HG02623 (cell line): ENCODE measurements at regions not wholly inside any gene's neighbourhood (a gene's known extent, or its start where the extent isn't known, plus 50 kb on each side); places are given as distances from the start of the nearest gene placed in this dataset.
"Not testable (repeated sequence)": the region's sequence is repeated elsewhere in the genome, so short reads cannot be mapped to it uniquely, and the experiment has no call there.

Experiments used
- ATAC-seq: cut with Tn5 transposase; IDR thresholded peaks from one replicate; pipeline ENCODE4 v1.9.1; 2021; ENCODE audit warnings: moderate library complexity; ENCODE audit not compliant: unreplicated experiment

GRCh38 chr4:188992706-188993105 lies 853.5 kb downstream of the TRIML1 start:
- ATAC-seq: no peak

GRCh38 chr4:188993871-188994270 lies 854.6 kb downstream of the TRIML1 start:
- no peak for ATAC-seq

GRCh38 chr4:189001283-189001970 lies 862.2 kb downstream of the TRIML1 start:
- ATAC-seq: no peak

DNA sequence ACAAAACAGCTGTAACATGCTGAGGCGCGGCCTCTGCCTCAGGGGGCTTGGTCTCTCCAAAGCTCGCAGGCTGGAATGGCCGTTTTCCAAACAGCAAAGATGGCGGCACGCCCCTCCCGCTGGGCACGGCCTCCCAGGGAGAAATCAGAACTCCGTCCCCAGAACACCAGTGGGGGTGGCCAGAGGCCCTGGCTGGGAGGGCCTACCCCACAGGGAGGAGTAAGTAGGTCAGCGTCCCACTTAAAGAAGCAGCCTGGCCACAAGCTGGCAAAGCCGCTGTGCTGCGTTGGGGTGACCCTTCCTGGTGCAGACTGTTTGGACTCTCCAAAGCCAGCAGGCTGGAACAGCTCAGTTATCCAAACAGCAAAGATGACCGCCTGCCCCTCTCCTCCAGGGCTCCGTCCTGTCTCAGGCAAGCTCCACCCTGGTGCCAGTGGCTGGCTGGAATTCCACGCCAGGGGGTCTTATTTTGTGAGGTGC lies 862.8 kb downstream of the TRIML1 start:
- ATAC-seq: no peak

GRCh38 chr4:189002475-189002874 lies 863.2 kb downstream of the TRIML1 start:
- no peak for ATAC-seq

- not testable (repeated sequence) for ATAC-seq
Observed at GRCh38 chr4:189010452-189011217, 871.4 kb downstream of the TRIML1 start.

GRCh38 chr4:189021831-189022230 lies 882.6 kb downstream of the TRIML1 start:
- ATAC-seq: no peak

DNA sequence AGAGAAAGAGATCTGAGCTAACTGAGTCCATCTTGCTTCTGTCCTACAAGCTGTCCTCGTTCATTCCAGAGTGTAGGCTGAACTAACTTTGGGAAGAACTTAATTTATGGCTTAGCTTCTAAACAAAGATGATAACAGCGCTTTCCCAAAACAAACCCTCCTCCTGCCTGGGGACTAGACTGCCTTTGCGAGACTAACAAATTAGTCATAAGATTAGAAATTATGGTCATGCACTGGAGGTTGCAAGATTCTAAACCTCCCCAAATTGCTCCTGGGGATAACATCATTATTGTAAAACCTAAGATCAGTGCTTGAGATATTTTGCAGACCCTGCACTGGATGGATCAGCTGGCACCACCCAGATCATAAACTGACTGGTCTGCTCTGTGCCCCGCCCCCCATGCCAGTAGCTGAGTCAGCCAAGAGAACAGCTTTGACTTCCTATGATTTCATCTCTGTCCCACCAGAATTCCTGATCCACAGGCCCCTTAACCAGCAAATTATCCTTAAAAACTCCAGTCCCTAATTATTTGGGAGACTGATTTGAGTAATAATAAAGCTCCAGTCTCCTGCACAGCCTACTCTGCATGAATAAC lies 883.3 kb downstream of the TRIML1 start:
- no peak for ATAC-seq

- no peak for ATAC-seq
Observed at GRCh38 chr4:189029976-189030504, 890.8 kb downstream of the TRIML1 start.

GRCh38 chr4:189032606-189033338 lies 893.5 kb downstream of the TRIML1 start:
- ATAC-seq: no peak

DNA sequence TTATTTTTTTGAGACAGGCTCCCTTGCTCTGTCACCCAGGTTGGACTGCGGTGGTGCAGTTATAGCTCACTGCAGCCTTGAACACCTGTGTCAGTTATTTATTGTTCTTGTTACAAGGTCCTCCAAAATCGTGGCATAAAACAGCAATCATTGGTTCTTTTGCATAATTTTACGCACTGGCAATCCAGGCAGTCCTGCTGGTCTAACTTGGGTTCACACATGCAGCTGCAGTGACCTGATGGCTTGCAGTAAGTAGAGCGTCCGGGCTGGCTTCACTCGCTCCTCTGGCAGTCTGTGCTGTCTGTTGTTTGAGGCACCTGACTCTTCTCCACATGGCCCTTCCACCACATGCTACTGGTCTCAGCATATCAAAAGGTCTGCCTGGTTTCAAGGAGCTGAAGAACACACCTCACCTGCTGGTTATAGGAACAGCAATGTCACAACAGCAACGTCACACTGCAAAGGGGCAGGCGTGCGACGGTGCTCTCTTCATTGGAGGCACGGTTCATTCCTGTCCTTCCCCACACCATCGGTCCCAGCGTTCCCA lies 894.6 kb downstream of the TRIML1 start:
- ATAC-seq: no peak

- no peak for ATAC-seq
Observed at GRCh38 chr4:189035091-189035490, 895.9 kb downstream of the TRIML1 start.

DNA sequence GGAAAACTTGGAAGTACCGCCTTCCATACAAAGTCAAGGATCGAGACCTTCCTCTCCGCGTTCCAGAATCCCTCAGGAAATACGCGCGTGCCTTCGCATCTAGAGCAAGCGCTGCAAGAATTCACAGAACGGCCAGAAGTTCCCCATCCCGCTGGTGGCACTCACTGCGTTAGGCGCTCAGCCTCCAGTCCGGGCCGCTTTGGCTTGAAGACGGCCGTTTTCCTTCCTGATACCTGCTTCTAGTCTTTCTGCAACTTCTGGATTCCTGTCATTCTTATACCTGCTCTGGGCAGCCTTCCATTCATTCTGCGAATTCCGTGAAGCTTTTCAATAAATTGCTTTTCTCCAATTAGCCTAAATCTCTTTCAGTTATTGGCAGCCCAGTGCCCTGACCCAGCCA lies 896.4 kb downstream of the TRIML1 start:
- no peak for ATAC-seq

- no peak for ATAC-seq
Observed at GRCh38 chr4:189036906-189037305, 897.7 kb downstream of the TRIML1 start.

- no peak for ATAC-seq
Observed at GRCh38 chr4:189046642-189047041, 894.0 kb upstream of the FRG1 start.

GRCh38 chr4:189048119-189048518 lies 892.6 kb upstream of the FRG1 start:
- ATAC-seq: no peak

DNA sequence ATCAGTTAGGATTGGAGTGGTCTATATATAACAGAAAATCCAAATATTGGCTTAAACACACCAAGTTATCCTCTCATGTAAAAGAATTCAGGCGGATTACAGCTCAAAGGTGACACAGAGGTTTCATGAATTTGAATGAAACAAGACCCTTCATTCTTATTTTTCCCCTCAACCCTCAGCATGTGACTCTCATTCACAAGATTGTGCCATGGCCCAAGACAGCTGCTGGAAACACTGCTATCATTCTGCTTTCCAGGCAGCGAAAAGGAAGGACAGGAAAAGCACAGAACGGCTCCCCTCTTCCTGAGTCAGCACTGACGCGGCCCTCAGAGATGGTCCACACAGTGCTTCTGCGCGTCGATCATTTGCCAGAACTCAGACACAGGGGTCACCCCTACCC lies 891.0 kb upstream of the FRG1 start:
- ATAC-seq: no peak

DNA sequence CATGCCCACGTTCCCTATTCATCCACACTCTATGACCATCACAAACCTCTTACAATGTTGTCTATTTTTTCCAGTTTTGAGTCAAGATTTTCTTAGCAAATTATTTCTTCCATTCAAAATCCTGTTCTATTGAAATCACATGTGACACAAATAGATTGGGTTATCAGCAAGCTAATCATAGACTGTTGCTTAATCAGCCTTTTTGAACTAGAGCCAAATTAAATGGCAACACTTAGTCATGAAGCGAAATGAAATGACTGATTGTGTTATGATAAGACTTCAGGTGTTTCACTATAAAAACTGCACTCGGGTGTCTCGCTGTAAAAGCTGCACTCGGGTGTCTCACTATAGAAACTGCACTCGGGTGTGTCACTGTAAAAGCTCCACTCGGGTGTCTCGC lies 890.0 kb upstream of the FRG1 start:
- no peak for ATAC-seq

GRCh38 chr4:189053621-189054020 lies 887.1 kb upstream of the FRG1 start:
- no peak for ATAC-seq

- ATAC-seq: no peak
Observed at GRCh38 chr4:189060104-189060503, 880.6 kb upstream of the FRG1 start.
